H1 (cell line): ENCODE measurements at regions not wholly inside any gene's neighbourhood (a gene's known extent, or its start where the extent isn't known, plus 50 kb on each side); places are given as distances from the start of the nearest gene placed in this dataset.

ENCODE experiments used
- CBX5 ChIP-seq: fragments of 300-800, 300-1000 bp; sonication (generic); IDR thresholded peaks from 2 replicates; pipeline ENCODE4 v1.7.1; 2016; ENCODE audit warnings: antibody characterized with exemption, low read length, low read depth
- CTCF ChIP-seq, 3 experiments: IDR thresholded peaks; 1 replicate in 2 of 3; 2 replicates in 1 of 3; pipeline versions ENCODE4 v1.5.1 to v1.6.1; 2011; ENCODE audit warnings: low read length in 3 of 3, mild to moderate bottlenecking in 3 of 3, inconsistent platforms in 2 of 3, low read depth in 1 of 3, moderate library complexity in 1 of 3; ENCODE audit not compliant: insufficient read depth in 1 of 3; ENCODE audit errors: control extremely low read depth in 1 of 3
- JUN ChIP-seq: IDR thresholded peaks from 2 replicates; pipeline ENCODE4 v1.6.1; 2011; ENCODE audit warnings: low read depth, mild to moderate bottlenecking, improper control_type of control experiment, low read length
- POLR2A ChIP-seq, 2 experiments: IDR thresholded peaks; 1 replicate in 1 of 2; 2 replicates in 1 of 2; pipeline ENCODE4 v1.6.1; 2011; ENCODE audit warnings: low read depth in 2 of 2, low read length in 2 of 2, mild to moderate bottlenecking in 2 of 2; ENCODE audit errors: control extremely low read depth in 1 of 2
- POLR2AphosphoS5 ChIP-seq: IDR thresholded peaks from 2 replicates; pipeline ENCODE4 v1.6.1; 2011; ENCODE audit warnings: low read depth, low read length
- POU5F1 ChIP-seq: IDR thresholded peaks from 2 replicates; pipeline ENCODE4 v1.6.1; 2011; ENCODE audit warnings: low read depth, mild to moderate bottlenecking, low read length, moderate library complexity
- TEAD4 ChIP-seq: IDR thresholded peaks from 2 replicates; pipeline ENCODE4 v1.6.1; 2012; ENCODE audit warnings: low read depth, low read length, inconsistent platforms, mixed read lengths

GRCh38 chr11:70671611-70672010 lies 273.3 kb downstream of the CTTN start:
- TF ChIP-seq POLR2A (IDR thresholded peaks at IDR 0.05; ENCODE audit: control extremely low read depth in 1 of 2, low read depth in 2 of 2, low read length in 2 of 2) (no peak), TEAD4 (no peak), JUN (no peak), CTCF (IDR thresholded peaks at IDR 0.05; ENCODE audit: control extremely low read depth in 1 of 3, insufficient read depth in 1 of 3, low read depth in 1 of 3, low read length in 3 of 3) (no peak), CBX5 (no peak), POLR2AphosphoS5 (no peak), POU5F1 (no peak)
